OCI-LY7 (cell line): ENCODE measurements at regions not wholly inside any gene's neighbourhood (a gene's known extent, or its start where the extent isn't known, plus 50 kb on each side); places are given as distances from the start of the nearest gene placed in this dataset.

Experiments
- CTCF ChIP-seq: fragments of 200-600 bp; sonication (generic); conservative IDR thresholded peaks from 2 replicates; pipeline ENCODE4 v1.5.1; 2014; ENCODE audit warnings: mild to moderate bottlenecking, antibody characterized with exemption, low read length, moderate library complexity, mixed read lengths
- EZH2phosphoT487 ChIP-seq: fragments of 200-600 bp; sonication (generic); IDR thresholded peaks from 2 replicates; pipeline ENCODE4 v1.6.1; 2018; ENCODE audit warnings: low read depth, borderline replicate concordance, mild to moderate bottlenecking, mixed run types, antibody characterized with exemption, low read length, moderate library complexity, mixed read lengths

- no peak for TF ChIP-seq CTCF
- TF ChIP-seq EZH2phosphoT487: no peak
These were observed 939.7 kb downstream of the NSUN3 start for GRCh38 chr3:95002438-95003046.
